SKM-1 (cell line): ENCODE measurements at regions not wholly inside any gene's neighbourhood (a gene's known extent, or its start where the extent isn't known, plus 50 kb on each side); places are given as distances from the start of the nearest gene placed in this dataset.
"Not testable (repeated sequence)": the region's sequence is repeated elsewhere in the genome, so short reads cannot be mapped to it uniquely, and the experiment has no call there.

ENCODE experiments used
- DNase-seq: peaks from one replicate; lab custom pipeline; 2025; ENCODE audit not compliant: unreplicated experiment; lab: John Stamatoyannopoulos, UW

GRCh38 chr2:173544641-173545363 is 190.1 kb downstream of the CDCA7 start:
- no peak for DNase-seq

GRCh38 chr2:173545364-173545763 is 190.7 kb downstream of the CDCA7 start:
- no peak for DNase-seq

GRCh38 chr2:173547499-173547898 is 192.8 kb downstream of the CDCA7 start:
- no peak for DNase-seq

- DNase-seq: no peak
Observed at GRCh38 chr2:173550143-173550542, 195.5 kb downstream of the CDCA7 start.

GRCh38 chr2:173552531-173552930 is 197.9 kb downstream of the CDCA7 start:
- DNase-seq: no peak

- no peak for DNase-seq
Observed at GRCh38 chr2:173553593-173553992, 198.9 kb downstream of the CDCA7 start.

GRCh38 chr2:173555833-173556232 is 201.2 kb downstream of the CDCA7 start:
- DNase-seq: no peak

- no peak for DNase-seq
Observed at GRCh38 chr2:173556816-173557215, 202.1 kb downstream of the CDCA7 start.

GRCh38 chr2:173557497-173557896 is 202.8 kb downstream of the CDCA7 start:
- no peak for DNase-seq

GRCh38 chr2:173567493-173567892 is 212.8 kb downstream of the CDCA7 start:
- DNase-seq: no peak

- DNase-seq: no peak
Observed at GRCh38 chr2:173568054-173568453, 213.4 kb downstream of the CDCA7 start.

GRCh38 chr2:173571021-173571821 is 216.5 kb downstream of the CDCA7 start:
- DNase-seq: no peak

- no peak for DNase-seq
Observed at GRCh38 chr2:173571887-173572680, 217.4 kb downstream of the CDCA7 start.

- DNase-seq: no peak
Observed at GRCh38 chr2:173572848-173573247, 218.2 kb downstream of the CDCA7 start.

- not testable (repeated sequence) for DNase-seq
Observed at GRCh38 chr2:173573782-173574181, 219.1 kb downstream of the CDCA7 start.

GRCh38 chr2:173574324-173575112 is 219.8 kb downstream of the CDCA7 start:
- no peak for DNase-seq

GRCh38 chr2:173578404-173579107 is 223.9 kb downstream of the CDCA7 start:
- no peak for DNase-seq

GRCh38 chr2:173580351-173580750 is 225.7 kb downstream of the CDCA7 start:
- no peak for DNase-seq

- no peak for DNase-seq
Observed at GRCh38 chr2:173580956-173581355, 226.3 kb downstream of the CDCA7 start.

GRCh38 chr2:173583196-173583595 is 228.5 kb downstream of the CDCA7 start:
- no peak for DNase-seq
